ENCODE measurements at regions not wholly inside any gene's neighbourhood (a gene's known extent, or its start where the extent isn't known, plus 50 kb on each side); places are given as distances from the start of the nearest gene placed in this dataset.

DNA sequence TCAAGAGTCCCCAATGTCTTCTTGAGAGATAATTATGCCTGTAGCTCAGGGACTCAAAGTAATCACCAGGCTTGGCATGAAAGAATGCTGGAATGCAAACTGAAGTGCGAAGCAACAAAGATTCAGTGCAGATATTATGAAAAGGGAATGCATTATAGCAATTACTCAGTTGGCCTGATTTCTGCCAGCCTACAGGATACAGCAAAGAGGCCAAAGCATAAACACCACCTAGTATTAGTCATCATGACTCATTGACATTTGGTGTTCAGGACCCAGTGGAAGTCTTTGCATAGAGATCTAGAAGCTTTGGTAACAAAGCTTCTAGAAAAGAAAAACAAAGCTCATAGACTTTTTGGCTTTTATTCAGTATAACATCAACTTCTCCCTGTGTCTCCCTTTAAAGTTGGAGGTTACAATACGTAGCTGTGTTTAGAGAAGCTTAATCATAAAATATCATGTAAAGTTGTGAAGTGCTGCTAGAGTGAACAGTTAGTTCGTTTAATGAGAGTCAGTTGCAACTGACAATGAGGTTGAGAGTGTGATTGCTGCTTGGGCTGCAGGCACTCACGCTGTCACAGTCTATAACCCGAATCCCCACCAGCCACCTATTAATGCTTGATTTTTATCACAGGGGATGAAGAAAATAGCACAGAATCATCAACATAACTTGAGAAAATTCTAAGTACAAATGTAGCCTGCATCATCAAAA lies 932.7 kb downstream of the TFAP2A start:
- TF ChIP-seq, protein P1, sequence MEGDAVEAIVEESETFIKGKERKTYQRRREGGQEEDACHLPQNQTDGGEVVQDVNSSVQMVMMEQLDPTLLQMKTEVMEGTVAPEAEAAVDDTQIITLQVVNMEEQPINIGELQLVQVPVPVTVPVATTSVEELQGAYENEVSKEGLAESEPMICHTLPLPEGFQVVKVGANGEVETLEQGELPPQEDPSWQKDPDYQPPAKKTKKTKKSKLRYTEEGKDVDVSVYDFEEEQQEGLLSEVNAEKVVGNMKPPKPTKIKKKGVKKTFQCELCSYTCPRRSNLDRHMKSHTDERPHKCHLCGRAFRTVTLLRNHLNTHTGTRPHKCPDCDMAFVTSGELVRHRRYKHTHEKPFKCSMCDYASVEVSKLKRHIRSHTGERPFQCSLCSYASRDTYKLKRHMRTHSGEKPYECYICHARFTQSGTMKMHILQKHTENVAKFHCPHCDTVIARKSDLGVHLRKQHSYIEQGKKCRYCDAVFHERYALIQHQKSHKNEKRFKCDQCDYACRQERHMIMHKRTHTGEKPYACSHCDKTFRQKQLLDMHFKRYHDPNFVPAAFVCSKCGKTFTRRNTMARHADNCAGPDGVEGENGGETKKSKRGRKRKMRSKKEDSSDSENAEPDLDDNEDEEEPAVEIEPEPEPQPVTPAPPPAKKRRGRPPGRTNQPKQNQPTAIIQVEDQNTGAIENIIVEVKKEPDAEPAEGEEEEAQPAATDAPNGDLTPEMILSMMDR (conservative IDR thresholded peaks at IDR 0.05 in 1 of 2, IDR thresholded peaks at IDR 0.05 in 1 of 2; ENCODE audit: extremely low read depth in 1 of 2, insufficient read depth in 1 of 2, low read depth in 1 of 2, low read length in 2 of 2): no peak
- no peak for TF ChIP-seq EZH2 (IDR thresholded peaks at IDR 0.05; ENCODE audit: borderline replicate concordance, low read length)

Data from mammary epithelial cell (primary cell).